ENCODE measurements at regions not wholly inside any gene's neighbourhood (a gene's known extent, or its start where the extent isn't known, plus 50 kb on each side); places are given as distances from the start of the nearest gene placed in this dataset.

DNA sequence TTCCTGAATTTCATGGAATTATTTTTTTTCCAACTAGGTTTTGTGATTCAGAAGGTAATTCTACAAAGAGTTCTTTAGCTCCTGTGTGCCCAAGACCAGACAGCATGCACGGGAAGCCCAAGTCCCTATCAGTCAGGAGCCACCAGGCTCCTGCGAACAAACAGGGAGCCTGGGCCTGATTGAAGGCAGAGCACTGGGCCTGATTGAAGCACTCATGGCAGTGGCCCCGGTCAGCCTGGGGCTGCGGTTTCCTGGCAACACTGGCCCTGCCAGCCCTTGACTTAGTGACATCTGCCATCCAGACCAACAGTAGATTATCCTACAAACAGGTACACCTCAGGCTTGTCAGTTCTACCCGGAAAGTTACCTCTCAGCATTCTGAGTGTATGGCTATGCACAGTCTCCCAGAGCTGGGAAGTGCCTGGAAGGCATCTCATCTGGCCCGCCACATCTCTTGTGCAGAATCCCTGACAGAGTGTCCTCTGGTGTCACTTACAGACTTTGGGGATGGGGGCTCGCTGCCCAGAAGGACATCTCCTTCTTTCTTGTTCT lies 133.8 kb downstream of the VEGFA start:
- Mint-ChIP-seq H3K4me3 (no peak overlapping the region), H3K9me3 (ENCODE audit: insufficient read depth) (no peaks in the 10 kb centered on the region), H3K4me1 (no peaks in the 10 kb centered on the region), H3K27me3 (peaks cover 18% of the 10 kb centered on the region), H3K27ac (no peak overlapping the region)
- WGBS (ENCODE audit: insufficient coverage), result 95% methylated on average over 6 of the region's 7 CpGs
- Histone ChIP-seq H3K79me2 (ENCODE audit: control insufficient read depth, insufficient read depth, low read length) (no peaks in the 10 kb centered on the region), H3K4me2 (replicated peaks; ENCODE audit: low read depth, low read length, poor library complexity, severe bottlenecking) (no peak overlapping the region), H3K4me1 (ENCODE audit: control insufficient read depth in 2 of 2, insufficient read depth in 2 of 2, low read length in 2 of 2) (no peaks in the 10 kb centered on the region), H3K27me3 (replicated peaks in 1 of 4; ENCODE audit: control extremely low read depth in 1 of 4, control insufficient read depth in 3 of 4, insufficient read depth in 4 of 4, low read length in 3 of 4) (peaks cover 0 to 11% (median 0%) of the 10 kb centered on the region in 4 experiments), H3K4me3 (ENCODE audit: control extremely low read depth in 1 of 5, extremely low read depth in 1 of 5, insufficient read depth in 1 of 5, low read depth in 2 of 5, low read length in 4 of 5) (no peak overlapping the region), H2AFZ (ENCODE audit: insufficient read depth, low read depth, low read length, poor library complexity, severe bottlenecking) (no peak overlapping the region), H3K27ac (ENCODE audit: low read length in 2 of 2) (no peak overlapping the region), H3K9ac (ENCODE audit: low read length) (no peak overlapping the region), H4K20me1 (ENCODE audit: control insufficient read depth, insufficient read depth, low read length, poor library complexity, severe bottlenecking) (no peaks in the 10 kb centered on the region), H3K9me3 (ENCODE audit: control extremely low read depth in 1 of 3, control insufficient read depth in 2 of 3, insufficient read depth in 1 of 3, low read length in 2 of 3) (no peaks in the 10 kb centered on the region), H3K36me3 (replicated peaks in 1 of 2; ENCODE audit: control extremely low read depth in 1 of 2, control insufficient read depth in 1 of 2, extremely low read depth in 1 of 2, insufficient read depth in 2 of 2, low read length in 1 of 2) (no peaks in the 10 kb centered on the region)
- POLR2A ChIA-PET, result no interaction called here
- TF ChIP-seq, protein P1, sequence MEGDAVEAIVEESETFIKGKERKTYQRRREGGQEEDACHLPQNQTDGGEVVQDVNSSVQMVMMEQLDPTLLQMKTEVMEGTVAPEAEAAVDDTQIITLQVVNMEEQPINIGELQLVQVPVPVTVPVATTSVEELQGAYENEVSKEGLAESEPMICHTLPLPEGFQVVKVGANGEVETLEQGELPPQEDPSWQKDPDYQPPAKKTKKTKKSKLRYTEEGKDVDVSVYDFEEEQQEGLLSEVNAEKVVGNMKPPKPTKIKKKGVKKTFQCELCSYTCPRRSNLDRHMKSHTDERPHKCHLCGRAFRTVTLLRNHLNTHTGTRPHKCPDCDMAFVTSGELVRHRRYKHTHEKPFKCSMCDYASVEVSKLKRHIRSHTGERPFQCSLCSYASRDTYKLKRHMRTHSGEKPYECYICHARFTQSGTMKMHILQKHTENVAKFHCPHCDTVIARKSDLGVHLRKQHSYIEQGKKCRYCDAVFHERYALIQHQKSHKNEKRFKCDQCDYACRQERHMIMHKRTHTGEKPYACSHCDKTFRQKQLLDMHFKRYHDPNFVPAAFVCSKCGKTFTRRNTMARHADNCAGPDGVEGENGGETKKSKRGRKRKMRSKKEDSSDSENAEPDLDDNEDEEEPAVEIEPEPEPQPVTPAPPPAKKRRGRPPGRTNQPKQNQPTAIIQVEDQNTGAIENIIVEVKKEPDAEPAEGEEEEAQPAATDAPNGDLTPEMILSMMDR (IDR thresholded peaks at IDR 0.05), result no peak
- no peak for TF ChIP-seq EZH2 (IDR thresholded peaks at IDR 0.05; ENCODE audit: borderline replicate concordance, insufficient read depth, low read depth, low read length, poor library complexity, severe bottlenecking)
- DNase-seq (no peak), ATAC-seq (ENCODE audit: low read depth) (no peak)
- CTCF ChIA-PET, result no interaction called here
- intact Hi-C loops (cut with micrococcal nuclease), result no loop called here

DNA sequence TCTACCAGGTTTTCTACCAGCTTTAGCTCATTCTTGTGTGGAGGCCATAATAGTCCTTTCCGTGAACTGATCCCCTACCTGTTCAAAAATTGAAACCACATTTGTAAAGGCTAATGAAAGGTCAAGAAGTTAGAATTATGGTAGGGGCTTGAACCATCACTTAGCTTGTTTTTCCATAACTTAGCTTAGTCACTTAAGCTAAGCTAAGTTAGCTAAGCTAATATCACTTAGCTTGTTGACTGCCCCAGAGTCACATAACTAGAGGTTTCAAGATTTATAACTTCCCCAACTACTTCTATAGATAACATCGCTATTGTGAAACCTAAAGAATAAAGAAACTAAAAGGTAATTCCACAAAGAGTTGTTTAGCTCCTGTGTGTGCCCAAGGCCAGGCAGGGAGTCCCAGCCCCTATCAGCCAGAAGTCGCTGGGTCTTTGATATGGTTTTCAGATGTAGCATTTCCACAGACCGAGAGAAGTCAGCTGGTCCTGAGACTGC lies 131.8 kb downstream of the VEGFA start:
- Mint-ChIP-seq H3K27ac (no peak overlapping the region), H3K9me3 (ENCODE audit: insufficient read depth) (no peaks in the 10 kb centered on the region), H3K4me3 (no peak overlapping the region), H3K27me3 (peaks cover 15% of the 10 kb centered on the region), H3K4me1 (no peaks in the 10 kb centered on the region)
- Histone ChIP-seq H3K9ac (ENCODE audit: low read length) (no peak overlapping the region), H2AFZ (ENCODE audit: insufficient read depth, low read depth, low read length, poor library complexity, severe bottlenecking) (no peak overlapping the region), H3K36me3 (replicated peaks in 1 of 2; ENCODE audit: control extremely low read depth in 1 of 2, control insufficient read depth in 1 of 2, extremely low read depth in 1 of 2, insufficient read depth in 2 of 2, low read length in 1 of 2) (no peaks in the 10 kb centered on the region), H3K27me3 (replicated peaks in 1 of 4; ENCODE audit: control extremely low read depth in 1 of 4, control insufficient read depth in 3 of 4, insufficient read depth in 4 of 4, low read length in 3 of 4) (peaks cover 0 to 7% (median 0%) of the 10 kb centered on the region in 4 experiments), H4K20me1 (ENCODE audit: control insufficient read depth, insufficient read depth, low read length, poor library complexity, severe bottlenecking) (no peaks in the 10 kb centered on the region), H3K4me3 (ENCODE audit: control extremely low read depth in 1 of 5, extremely low read depth in 1 of 5, insufficient read depth in 1 of 5, low read depth in 2 of 5, low read length in 4 of 5) (no peak overlapping the region), H3K27ac (ENCODE audit: low read length in 2 of 2) (no peak overlapping the region), H3K4me1 (ENCODE audit: control insufficient read depth in 2 of 2, insufficient read depth in 2 of 2, low read length in 2 of 2) (no peaks in the 10 kb centered on the region), H3K79me2 (ENCODE audit: control insufficient read depth, insufficient read depth, low read length) (no peaks in the 10 kb centered on the region), H3K4me2 (replicated peaks; ENCODE audit: low read depth, low read length, poor library complexity, severe bottlenecking) (no peak overlapping the region), H3K9me3 (ENCODE audit: control extremely low read depth in 1 of 3, control insufficient read depth in 2 of 3, insufficient read depth in 1 of 3, low read length in 2 of 3) (no peaks in the 10 kb centered on the region)
- intact Hi-C loops (cut with micrococcal nuclease), result no loop called here
- ATAC-seq (ENCODE audit: low read depth), result no peak
- ChIA-PET POLR2A (no interaction called here), CTCF (no interaction called here)
- WGBS (ENCODE audit: insufficient coverage), result 29% methylated on average over 1 of the region's 4 CpGs
- TF ChIP-seq, protein P1 (IDR thresholded peaks at IDR 0.05), result no peak
- no peak for TF ChIP-seq EZH2 (IDR thresholded peaks at IDR 0.05; ENCODE audit: borderline replicate concordance, insufficient read depth, low read depth, low read length, poor library complexity, severe bottlenecking)
- no peak for DNase-seq

Data from B cell (primary cell).